HG03354 (cell line): ENCODE measurements at regions not wholly inside any gene's neighbourhood (a gene's known extent, or its start where the extent isn't known, plus 50 kb on each side); places are given as distances from the start of the nearest gene placed in this dataset.

Source experiments
- ATAC-seq: cut with Tn5 transposase; IDR thresholded peaks from one replicate; pipeline ENCODE4 v1.9.1; 2021; ENCODE audit warnings: mild to moderate bottlenecking; ENCODE audit not compliant: unreplicated experiment, poor library complexity, severe bottlenecking

DNA sequence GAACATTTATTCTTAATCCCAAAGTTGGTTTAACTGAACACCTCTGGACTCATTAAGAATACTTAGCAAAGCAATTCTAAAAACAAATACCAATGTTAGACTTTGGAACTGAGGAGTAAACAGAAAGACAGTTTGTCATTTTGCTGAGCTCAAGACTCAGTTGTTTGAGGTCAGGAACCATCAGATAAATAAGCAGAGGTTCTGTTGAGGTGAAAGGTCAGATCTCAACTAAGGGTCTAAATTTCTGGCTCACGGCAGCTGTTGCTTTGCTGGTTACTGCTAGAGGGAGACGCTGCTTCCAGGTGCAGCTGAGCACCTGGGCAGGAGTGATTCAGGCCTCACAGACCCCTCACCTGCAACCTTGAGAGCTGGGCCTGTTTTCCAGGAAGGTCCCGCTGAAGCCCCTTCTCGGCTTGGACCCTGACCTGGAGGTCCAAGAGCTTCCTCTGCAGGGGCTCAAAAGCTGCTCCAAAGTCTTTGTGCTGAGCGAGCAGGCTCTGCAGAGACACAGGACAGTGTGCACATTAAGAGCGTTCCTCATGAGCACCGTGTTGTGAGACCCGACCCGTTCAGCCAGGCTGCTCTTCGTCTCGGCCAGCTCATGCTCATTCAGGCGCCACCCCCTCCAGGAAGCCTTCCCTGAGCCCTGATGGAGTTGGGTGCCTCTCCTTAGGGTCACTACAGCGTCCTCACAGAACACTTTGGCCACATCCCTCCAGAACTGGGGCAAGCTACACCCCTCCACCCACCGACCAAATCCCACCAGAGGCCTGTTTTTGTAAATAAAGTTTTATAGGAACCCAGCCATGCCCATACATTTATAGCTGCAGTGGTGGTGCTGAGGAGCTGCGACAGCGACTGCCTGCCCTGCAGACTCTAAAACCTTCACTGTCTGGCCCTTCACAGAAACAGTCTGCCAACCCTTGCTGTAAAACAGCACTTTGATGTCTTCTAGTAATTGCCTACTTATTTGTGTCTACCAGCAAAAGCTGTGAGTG is 72.0 kb downstream of the SYNE3 start:
- ATAC-seq = no peak

DNA sequence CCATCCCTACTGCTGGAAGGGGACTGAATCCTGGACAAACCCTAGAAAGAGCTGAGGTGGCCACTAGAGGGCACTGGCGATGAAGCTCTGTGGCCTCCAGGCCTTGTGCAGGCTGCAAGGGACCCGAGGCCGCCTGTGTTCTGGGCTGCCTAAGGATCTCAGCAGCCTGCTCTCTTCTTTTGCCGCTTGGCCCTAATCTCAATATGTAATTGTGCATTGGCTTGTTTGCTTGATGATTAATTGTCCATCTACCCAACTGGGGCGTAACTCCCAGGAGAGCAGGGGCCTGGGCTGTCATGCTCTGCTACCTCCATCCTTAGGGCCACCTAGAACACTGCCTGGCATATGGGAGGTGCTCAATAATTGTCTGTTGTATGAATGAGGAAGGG is 73.8 kb downstream of the SYNE3 start:
- peak; percentile 85 for ATAC-seq

DNA sequence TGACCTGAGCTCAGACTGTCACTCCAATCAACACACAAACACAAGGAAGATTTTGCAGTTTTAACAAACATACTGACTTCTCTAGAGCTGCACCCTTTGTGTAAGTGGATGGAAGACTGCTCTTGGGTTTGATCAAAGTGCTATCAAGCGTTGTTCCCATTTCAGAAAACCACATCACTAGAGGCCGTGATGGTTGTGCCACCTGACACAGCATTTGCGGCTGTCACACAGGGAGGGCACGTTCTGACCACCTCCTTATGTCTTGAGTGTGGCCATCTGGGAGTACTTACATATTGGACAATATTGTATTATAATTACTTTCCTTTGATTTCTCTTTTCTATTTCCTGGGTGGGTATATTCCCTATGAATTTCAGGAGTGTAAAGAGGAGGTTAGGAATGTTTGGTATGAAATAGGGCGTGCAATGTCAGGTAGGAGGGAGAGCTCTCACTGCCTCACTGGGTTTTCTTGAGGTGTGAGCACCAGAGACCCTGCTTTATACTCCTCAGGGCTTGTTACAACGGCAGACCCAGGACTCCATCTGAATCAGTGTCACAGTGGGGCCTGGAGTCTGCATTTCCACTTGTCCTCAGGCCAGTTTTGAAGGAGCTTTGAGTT is 74.3 kb downstream of the SYNE3 start:
- no peak for ATAC-seq

DNA sequence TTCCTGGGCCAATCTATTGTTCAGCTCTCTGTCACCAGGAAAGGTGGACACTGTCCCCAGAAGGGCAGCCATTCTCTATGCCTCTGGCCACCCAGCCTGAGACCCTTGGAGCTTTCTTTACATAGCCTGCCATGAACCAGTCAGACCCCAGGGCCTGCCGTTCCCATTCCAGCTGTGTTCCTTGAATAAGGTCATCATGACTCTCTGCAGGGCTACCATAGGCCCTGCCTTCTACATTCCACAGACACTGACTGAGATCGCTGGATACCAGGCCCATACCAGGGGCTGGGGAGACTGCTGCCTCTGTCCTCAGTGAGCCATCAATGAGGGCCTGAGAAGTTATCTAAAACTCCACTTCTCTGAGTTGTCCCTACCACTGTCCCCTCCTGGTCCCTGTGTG is 75.5 kb downstream of the SYNE3 start:
- no peak for ATAC-seq

DNA sequence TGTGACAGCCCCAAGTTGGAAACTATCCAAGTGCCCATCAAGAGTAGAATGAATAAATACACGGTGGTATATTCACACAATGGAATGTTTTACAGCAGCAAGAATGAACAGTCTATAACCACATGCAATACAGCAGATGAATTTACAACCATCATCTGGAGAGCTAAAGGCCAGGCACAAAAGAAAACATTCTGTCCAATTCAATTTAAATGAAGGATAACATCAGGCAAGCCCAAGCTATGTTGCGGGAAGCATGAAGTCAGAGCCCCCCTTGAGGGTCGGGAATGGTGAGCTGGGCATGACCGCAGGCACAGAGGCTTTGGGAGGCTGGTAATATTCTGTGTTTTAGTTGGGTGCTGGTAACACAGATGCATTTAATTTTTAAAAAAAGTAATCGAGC is 76.0 kb downstream of the SYNE3 start:
- ATAC-seq = no peak

DNA sequence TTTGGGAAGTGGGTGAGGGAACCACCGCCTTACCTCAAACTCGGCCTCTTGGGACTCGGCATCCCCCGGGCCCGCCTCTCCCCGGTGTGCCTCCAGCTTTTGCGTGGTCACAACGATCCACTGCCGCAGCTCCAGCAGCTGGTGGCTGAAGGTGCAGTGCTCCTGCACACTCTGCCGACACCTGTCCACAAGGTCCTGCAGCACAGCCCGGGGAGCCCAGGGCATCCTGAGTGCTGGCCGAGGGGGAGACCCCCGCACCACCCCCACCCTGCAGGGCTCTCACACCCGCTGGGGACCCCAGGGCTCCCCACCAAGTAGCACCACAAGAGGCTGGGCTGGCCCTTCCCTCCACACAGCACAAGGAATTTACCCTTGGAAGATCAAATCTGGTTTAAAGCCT is 76.6 kb downstream of the SYNE3 start:
- no peak for ATAC-seq

DNA sequence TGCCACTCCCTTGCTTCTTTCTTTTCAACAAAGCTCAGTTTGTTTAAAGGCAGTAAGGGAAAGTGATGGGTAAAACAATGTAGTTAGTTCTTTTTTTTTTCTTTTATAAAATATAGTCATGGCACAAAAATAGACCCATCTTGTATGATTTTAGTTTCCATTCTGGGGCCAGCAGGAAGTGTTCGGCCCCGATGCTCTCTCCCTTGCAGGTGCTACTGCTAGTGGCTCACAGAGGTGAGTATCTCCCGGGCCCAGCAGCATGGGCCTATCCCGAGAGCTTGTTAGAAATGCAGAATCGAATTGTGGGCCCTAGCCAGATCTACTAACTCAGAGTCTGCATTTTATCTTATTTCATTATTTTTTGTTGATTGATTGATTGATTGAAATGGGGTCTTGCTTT is 78.7 kb downstream of the SYNE3 start:
- ATAC-seq = no peak

DNA sequence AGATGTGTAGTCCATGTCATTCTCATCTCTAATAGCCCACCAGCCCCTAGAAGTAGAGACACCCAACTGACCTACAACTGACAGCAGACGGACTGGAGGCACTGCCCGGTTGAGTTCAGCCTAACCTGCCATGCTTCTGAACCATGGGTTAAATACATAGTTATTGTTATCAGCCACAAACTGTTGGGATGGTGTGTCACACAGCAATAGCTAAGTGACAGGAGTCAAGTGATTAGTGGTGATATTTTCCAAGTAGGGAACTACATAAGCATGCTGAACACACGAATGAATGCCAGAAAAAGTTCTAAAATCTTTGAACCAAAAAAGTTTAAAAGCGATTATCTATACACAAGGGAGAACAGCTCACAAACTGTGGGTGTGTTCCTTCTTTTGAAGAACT is 80.1 kb downstream of the SYNE3 start:
- ATAC-seq = no peak

DNA sequence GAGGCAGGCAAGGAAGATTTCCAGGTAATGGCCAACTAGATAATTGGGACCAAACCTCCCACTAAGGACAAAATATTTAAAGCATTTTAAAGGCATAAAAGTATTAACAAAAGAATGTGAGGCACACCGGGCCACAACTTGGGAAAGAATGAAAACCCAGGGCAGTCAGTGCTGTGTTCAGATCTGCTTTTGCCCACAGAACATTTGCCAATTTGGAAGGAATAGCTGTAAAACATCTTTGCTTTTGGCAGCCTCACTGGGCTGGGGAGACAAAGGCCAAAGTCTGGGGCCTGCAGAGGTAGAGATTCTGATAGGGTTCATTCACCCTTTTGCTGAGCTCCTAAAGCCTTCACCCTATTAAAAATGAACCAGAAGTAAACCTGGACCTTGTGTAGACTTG is 82.3 kb downstream of the SYNE3 start:
- no peak for ATAC-seq

DNA sequence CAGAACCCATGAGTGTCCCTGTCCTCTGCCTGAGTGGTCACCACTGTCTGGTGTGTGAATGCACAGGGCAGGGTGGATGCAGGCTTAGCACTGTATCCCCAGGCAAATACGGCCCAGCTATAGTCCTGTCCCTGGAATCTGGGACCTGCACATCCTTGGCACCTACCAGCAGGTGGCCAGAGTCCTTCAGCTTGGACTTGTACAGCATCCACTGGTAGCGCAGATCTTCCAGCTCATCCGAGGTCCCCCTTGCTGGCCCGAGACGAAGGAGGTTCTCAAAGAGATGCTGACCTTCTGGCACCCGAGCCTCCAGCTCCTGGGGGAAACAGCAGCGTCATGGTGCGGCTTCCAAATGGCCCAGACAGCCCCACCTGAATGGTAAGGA is 83.4 kb downstream of the SYNE3 start:
- no peak for ATAC-seq

DNA sequence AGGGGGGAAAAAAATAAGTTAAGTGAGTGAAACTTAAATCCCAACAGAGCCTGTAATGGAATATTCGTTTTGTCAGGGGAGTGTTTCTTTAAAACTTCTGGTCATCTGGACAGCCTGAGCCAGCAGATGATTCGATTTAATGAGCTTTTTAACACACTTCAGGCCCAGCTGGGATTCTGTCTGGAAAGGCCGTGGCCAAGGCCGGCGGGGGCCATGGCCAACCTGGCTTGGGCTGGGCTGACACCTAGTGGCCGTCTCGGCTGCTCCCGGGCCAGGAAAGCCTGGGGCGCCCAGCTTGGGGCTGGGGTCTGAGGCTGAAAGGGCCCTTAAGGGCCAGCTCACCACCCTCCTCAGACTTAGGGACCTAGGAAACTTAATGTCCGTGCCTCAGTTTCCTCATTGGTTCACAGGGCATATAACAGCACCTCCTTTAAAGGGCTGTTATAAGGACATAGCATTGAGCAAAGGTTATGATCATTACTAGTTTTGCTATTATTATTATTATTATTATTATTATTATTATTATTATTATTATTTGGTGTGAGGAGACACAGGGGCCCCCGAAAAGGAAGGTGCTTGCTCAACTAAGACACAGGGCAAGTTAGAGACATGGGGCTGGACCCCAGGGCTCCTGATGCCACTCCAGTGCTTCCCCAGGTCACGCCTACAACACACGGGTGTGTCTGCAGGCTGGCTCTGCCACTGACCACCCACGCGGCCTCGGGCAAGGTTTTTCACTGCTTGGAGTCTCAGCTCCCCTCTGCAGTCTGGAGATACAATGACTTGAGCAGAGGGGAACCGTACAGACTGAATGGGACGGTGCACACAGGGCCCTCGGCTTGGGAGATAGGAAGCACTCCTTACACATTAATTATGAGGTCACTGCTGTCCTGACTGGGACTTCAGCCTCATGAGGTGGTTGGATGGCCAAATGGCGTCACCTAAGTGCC is 84.0 kb downstream of the SYNE3 start:
- no peak for ATAC-seq

DNA sequence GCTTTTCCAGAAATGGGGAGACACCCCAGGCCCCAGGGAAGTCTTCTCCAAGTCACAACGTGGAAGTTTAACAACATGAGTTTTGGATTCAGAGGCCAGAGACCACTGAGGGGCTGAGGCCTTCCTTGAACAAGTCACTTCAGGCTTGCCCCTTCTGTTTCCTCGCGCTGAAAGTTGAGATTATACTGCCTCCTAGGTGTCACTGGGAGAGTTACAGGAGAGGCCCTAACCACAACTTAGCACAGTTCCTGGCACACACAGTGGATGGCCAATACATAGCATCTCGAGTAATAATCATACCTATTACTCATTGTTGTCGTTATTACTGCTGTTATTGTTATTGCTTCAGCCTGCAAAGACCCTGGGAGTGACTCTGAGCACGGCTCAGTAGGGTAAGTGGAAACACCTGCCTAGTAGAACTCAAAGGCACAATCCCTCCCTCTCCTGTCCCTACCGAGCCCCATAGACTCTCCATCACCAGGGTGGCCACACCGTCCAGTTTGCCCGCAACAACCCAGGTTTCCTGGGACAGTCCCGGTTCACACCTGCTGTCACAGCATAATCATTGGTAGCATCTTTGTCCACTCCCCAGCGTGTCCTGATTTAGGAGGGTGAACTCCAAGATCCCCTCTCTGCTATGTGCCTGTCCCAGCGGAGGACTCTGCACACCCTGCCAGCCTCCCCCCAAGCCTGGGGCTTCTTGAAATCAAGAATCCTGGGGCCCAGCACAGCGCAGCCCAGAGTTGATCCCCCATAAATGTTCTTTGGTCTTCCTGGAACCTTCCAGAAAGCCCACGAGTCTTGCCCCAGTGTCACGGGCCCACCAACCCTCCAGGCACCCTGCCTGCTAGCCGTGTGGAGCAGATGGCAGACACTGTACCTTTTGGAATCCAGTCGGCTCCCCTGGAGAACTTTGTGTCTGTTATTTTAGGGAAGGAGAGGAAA is 85.0 kb downstream of the SYNE3 start:
- no peak for ATAC-seq

DNA sequence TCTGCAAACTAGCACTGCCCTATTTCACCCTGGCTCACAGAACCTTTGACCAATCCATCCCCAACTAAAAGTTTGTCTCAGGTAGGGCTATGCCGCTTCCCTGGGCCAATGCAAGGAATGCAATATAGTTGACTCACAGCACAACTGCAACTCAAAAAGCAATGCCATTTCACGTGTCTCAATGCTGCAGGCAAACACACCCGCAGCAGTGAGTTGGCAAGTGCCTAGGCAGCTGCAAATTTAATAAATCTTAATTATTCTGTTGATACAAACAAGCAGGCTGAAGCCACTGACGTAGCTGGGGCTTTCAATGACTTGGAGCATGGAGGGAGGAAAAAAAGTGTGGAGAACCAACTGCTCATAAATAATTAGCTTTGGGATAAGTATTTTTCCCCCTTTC is 87.9 kb downstream of the SYNE3 start:
- ATAC-seq = no peak

DNA sequence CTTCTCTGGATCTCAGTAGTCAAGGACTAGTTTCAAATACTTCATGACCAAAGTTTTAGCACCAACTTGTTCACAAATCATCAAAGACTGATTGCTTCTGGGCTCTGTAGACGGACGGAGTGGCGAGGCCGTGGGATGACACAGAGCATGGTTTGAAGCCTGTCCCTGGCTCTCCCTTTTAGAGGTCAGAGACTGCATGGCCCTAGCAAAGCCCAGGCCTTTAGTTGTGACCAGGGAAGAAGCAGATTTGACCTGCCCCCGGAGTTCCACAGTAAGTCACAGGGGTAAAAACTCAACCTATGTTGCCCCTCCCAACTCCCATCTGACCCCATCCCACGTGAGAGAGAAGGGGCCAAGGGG is 90.4 kb downstream of the SYNE3 start:
- no peak for ATAC-seq

DNA sequence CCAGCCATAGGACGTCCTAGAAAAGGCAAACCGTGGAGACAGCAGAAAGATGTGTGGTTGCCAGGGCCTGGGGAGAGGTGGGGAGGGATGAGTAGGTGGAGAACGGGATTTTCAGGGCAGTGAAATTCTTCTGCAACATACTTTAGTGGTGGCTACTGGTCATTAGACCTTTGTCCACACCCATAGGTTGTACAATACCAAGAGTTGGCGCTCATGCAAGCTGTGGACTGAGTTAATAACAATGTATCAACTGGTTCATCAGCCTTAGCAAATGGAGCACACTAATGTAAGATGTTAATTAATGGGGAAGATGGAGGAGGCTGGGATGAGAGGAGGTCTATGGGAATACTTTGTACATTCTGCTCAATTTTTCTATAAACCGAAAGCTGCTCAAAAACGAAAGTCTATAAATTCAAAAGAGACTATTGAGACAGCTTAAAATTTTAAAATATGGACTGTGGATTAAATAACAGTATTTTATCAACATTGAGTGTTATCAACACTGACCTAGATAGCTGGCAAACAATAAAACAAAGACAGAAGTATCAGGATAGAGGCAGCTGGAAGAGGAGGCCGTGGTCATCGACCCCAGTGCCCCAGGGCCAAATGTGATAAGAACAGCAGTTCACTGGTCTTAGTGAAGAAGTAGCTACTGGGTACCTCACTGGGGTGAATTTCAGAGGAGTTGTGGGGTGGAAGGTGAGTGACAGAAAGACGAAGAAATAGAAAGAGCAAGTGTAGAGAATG is 90.9 kb downstream of the SYNE3 start:
- ATAC-seq = no peak

DNA sequence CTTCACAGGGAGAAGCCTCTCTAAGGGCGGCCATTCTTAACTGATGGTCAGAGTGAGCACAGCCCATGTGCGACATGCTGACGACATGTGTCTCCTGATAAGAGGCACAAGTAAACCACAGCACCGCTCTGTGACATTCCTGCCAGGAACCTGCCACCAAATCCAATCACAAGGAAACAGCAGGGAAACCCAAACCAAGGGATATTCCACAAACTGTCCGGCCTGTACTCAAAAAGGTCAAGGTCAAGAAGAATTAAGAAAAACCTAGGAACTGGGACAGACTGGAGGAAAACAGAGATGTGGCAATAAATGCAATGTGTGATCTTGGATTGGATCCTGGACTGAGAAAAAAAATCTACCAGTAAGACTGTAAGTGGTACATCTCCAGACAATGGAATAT is 91.9 kb downstream of the SYNE3 start:
- ATAC-seq = no peak

DNA sequence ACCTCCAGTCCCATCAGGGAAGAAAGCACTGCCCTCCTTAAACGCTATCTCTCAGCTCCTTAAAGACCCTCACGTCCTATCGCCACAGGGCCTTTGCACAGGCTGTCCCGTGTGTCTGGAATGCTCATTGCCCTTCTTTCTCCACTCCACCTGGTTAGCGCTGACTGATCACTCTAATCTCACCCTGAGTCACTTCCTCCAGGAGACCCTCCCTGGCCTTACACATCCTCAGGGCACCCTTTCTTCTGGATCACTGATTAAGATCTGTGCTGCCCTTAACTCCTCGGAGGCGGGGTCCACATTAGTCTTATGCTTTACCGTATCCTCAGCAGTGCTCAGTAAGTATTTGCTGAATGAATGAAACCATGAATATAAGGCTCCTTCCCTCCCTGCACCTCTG is 94.7 kb downstream of the SYNE3 start:
- no peak for ATAC-seq

DNA sequence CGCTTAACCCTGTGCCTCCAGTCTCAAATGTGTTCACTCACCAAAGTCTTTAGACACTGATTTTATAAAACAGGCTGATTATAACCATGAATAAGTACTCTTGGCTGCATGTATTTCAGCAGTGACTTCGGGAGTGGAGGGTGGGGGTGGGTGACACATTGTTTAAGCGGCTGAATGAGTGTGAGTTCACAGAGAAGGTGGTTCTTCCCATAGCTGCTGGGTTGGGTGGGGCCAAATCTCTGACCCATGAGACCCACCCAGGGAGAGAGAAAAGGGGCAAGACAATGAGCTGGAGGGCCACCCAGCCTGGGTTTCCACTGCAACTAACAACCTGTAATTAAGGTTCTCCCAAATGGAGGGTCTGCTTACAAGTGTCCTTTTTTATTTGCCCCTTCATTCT is 96.4 kb downstream of the SYNE3 start:
- ATAC-seq = no peak

DNA sequence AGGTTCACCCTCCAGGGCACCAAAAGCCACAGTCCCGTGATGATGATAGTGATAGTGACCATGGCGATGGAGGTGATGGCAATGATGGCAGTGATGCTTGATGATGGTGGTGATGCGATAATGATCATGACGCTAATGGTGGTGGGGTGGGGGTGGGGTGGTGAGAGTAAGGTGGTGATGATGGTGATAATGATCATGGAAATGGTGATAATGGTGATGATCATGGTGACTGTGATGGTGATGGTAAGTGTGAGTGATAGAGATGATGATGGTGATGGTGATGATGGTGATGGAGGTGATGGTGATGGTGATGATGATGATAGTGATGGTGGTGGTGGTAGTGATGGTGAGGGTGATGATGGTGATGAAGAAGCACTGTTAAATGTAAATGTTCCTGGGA is 96.9 kb downstream of the SYNE3 start:
- ATAC-seq = no peak
